OCI-LY3 (cell line): ENCODE measurements at regions not wholly inside any gene's neighbourhood (a gene's known extent, or its start where the extent isn't known, plus 50 kb on each side); places are given as distances from the start of the nearest gene placed in this dataset.

Source experiments
- H2AFZ ChIP-seq: fragments of 200-600, 300-600 bp; shearing (Covaris generic); 2 replicates; pipeline ENCODE4 v1.6.0; 2014; ENCODE audit warnings: antibody characterized with exemption, low read depth, low read length
- H3K27ac ChIP-seq: fragments of 200-600, 300-600 bp; sonication (generic); 2 replicates; pipeline ENCODE4 v1.5.1; 2014; ENCODE audit warnings: mild to moderate bottlenecking, low read length, moderate library complexity, mixed read lengths
- H3K27me3 ChIP-seq: fragments of 200-600, 300-600 bp; sonication (generic); 2 replicates; pipeline ENCODE4 v1.6.1; 2014; ENCODE audit warnings: low read depth, low read length, mixed read lengths
- H3K36me3 ChIP-seq: fragments of 200-600, 300-600 bp; sonication (generic); replicated peaks from 2 replicates; pipeline ENCODE3; 2014; ENCODE audit warnings: low read depth, low read length, mixed read lengths
- H3K4me1 ChIP-seq: fragments of 300-600, 200-600 bp; sonication (generic); 2 replicates; pipeline ENCODE4 v1.6.1; 2014; ENCODE audit warnings: low read length, mixed read lengths
- H3K4me2 ChIP-seq: fragments of 200-600, 300-600 bp; sonication (generic); 2 replicates; pipeline ENCODE4 v1.6.1; 2014; ENCODE audit warnings: low read length, mixed read lengths
- H3K4me3 ChIP-seq: fragments of 300-600, 200-600 bp; sonication (generic); 2 replicates; pipeline ENCODE4 v1.5.1; 2014; ENCODE audit warnings: antibody characterized with exemption, mild to moderate bottlenecking, low read length, moderate library complexity
- H3K79me2 ChIP-seq: fragments of 300-600, 200-600 bp; shearing (Covaris generic); 2 replicates; pipeline ENCODE4 v1.6.1; 2014; ENCODE audit warnings: mild to moderate bottlenecking, low read length, mixed read lengths
- H3K9ac ChIP-seq: fragments of 300-600, 200-600 bp; shearing (Covaris generic); 2 replicates; pipeline ENCODE4 v1.6.0; 2014; ENCODE audit warnings: mild to moderate bottlenecking, low read length, moderate library complexity
- H3K9me3 ChIP-seq: fragments of 200-600, 300-600 bp; shearing (Covaris generic); 2 replicates; pipeline ENCODE4 v1.6.1; 2014; ENCODE audit warnings: low read length, mixed read lengths; ENCODE audit not compliant: insufficient read depth
- H4K20me1 ChIP-seq: fragments of 200-600, 300-600 bp; sonication (generic); 2 replicates; pipeline ENCODE4 v1.6.1; 2016; ENCODE audit warnings: low read length, mixed read lengths; ENCODE audit not compliant: insufficient read depth
- CTCF ChIP-seq: fragments of 200-600, 300-600 bp; sonication (generic); IDR thresholded peaks from 2 replicates; pipeline ENCODE4 v1.5.1; 2014; ENCODE audit warnings: antibody characterized with exemption, low read length, low read depth
- EZH2phosphoT487 ChIP-seq: fragments of 200-600 bp; shearing (Covaris generic); IDR thresholded peaks from 2 replicates; pipeline ENCODE4 v1.6.1; 2018; ENCODE audit warnings: antibody characterized with exemption, mixed run types, low read depth

DNA sequence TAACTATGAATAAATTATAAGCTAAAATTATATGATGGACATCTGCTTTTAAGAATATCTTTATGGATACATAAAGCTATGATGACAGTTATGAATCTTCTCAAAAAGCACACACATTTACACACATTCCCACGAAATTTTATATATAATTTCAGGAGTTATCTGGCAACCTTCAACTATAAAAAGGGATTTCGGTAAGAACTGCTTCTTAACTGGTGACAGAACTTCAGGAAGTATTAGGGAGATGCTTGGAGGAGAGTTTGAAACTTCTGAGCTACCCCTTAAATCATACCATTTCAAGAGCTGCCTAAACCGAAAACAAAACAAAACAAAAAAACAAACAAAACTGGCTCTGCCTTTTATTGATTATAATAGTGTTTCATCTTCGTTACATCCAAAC, 399.4 kb downstream of the ZEB2 start:
- Histone ChIP-seq H3K27me3 (no peaks in the 10 kb centered on the region), H3K4me2 (no peak overlapping the region), H3K4me1 (peaks cover 13% of the 10 kb centered on the region), H3K9ac (no peak overlapping the region), H3K27ac (no peak overlapping the region), H3K79me2 (no peaks in the 10 kb centered on the region), H3K36me3 (peaks cover 10% of the 10 kb centered on the region), H2AFZ (no peak overlapping the region), H3K4me3 (no peak overlapping the region), H4K20me1 (no peaks in the 10 kb centered on the region), H3K9me3 (no peaks in the 10 kb centered on the region)
- TF ChIP-seq EZH2phosphoT487 (no peak), CTCF (no peak)

DNA sequence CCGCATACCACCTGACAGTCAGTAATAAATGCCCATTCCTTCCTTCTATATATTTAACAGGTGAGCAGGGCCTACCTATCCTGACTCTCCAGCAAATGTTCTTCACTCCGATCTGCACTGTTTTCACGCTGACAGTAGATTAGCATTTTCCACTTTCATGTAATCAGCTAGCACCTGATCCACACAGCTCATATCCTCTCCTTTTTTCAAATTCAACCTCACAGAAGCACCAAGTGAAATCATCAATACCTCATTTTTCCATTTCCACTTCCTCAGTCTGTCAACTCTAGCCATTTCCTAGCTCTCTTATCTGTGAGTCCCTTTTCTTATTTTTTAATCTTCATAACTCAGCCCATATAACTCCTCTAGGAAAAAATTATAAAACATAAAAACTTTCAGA, 402.8 kb downstream of the ZEB2 start:
- H3K4me3 ChIP-seq = no peak overlapping the region
- H3K9ac ChIP-seq = no peak overlapping the region
- TF ChIP-seq EZH2phosphoT487 = no peak
- TF ChIP-seq CTCF = no peak
- peak overlapping the region; percentile 46 for H3K4me2 ChIP-seq
- no peaks in the 10 kb centered on the region for H3K36me3 ChIP-seq
- 0 out of 2 replicates have a peak overlapping the region, but pooled peaks have one; percentile 2 for H3K27ac ChIP-seq
- H2AFZ ChIP-seq = no peak overlapping the region
- no peaks in the 10 kb centered on the region for H4K20me1 ChIP-seq
- no peaks in the 10 kb centered on the region for H3K27me3 ChIP-seq
- no peaks in the 10 kb centered on the region for H3K79me2 ChIP-seq
- H3K4me1 ChIP-seq = peaks cover 13% of the 10 kb centered on the region
- no peaks in the 10 kb centered on the region for H3K9me3 ChIP-seq

GRCh38 chr2:144115739-144116291, 404.1 kb downstream of the ZEB2 start:
- H3K4me2 ChIP-seq = no peak overlapping the region
- H3K79me2 ChIP-seq = no peaks in the 10 kb centered on the region
- no peaks in the 10 kb centered on the region for H3K27me3 ChIP-seq
- no peak overlapping the region for H3K4me3 ChIP-seq
- no peaks in the 10 kb centered on the region for H4K20me1 ChIP-seq
- H3K9ac ChIP-seq = no peak overlapping the region
- H2AFZ ChIP-seq = no peak overlapping the region
- no peaks in the 10 kb centered on the region for H3K9me3 ChIP-seq
- H3K27ac ChIP-seq = no peak overlapping the region
- no peak for TF ChIP-seq CTCF
- no peak for TF ChIP-seq EZH2phosphoT487
- peaks cover 13% of the 10 kb centered on the region for H3K4me1 ChIP-seq
- H3K36me3 ChIP-seq = no peaks in the 10 kb centered on the region

GRCh38 chr2:144114760-144115159, 405.2 kb downstream of the ZEB2 start:
- Histone ChIP-seq H3K9me3 (no peaks in the 10 kb centered on the region), H3K36me3 (no peaks in the 10 kb centered on the region), H2AFZ (no peak overlapping the region), H3K4me2 (no peak overlapping the region), H3K79me2 (no peaks in the 10 kb centered on the region), H3K27ac (no peak overlapping the region), H3K9ac (no peak overlapping the region), H4K20me1 (no peaks in the 10 kb centered on the region), H3K4me3 (no peak overlapping the region), H3K4me1 (peaks cover 13% of the 10 kb centered on the region), H3K27me3 (no peaks in the 10 kb centered on the region)
- TF ChIP-seq EZH2phosphoT487 (no peak), CTCF (no peak)
